Fibroblast of lung (primary cell): ENCODE measurements at regions not wholly inside any gene's neighbourhood (a gene's known extent, or its start where the extent isn't known, plus 50 kb on each side); places are given as distances from the start of the nearest gene placed in this dataset.

ENCODE experiments used
- DNase-seq, 2 donors: peaks; one replicate each; pipeline versions ENCODE4 v3.0.0 to v3.0.0-alpha.2; 2010; ENCODE audit warnings: low read depth in 2 of 2
- H2AFZ ChIP-seq: 2 replicates; pipeline ENCODE4 v1.5.1; 2012; ENCODE audit warnings: low read length, control low read depth, inconsistent platforms
- H3K27ac ChIP-seq: 2 replicates; pipeline ENCODE4 v1.5.1; 2011; ENCODE audit warnings: low read length, control low read depth; ENCODE audit not compliant: insufficient read depth
- H3K27me3 ChIP-seq: 2 replicates; pipeline ENCODE4 v1.5.1; 2011; ENCODE audit warnings: mild to moderate bottlenecking, low read length; ENCODE audit not compliant: control insufficient read depth, insufficient read depth
- H3K36me3 ChIP-seq: 2 replicates; pipeline ENCODE4 v1.5.1; 2011; ENCODE audit warnings: low read length; ENCODE audit not compliant: control insufficient read depth, insufficient read depth
- H3K4me1 ChIP-seq: 2 replicates; pipeline ENCODE4 v1.5.1; 2011; ENCODE audit warnings: low read length; ENCODE audit not compliant: control insufficient read depth, insufficient read depth; ENCODE audit errors: extremely low read depth
- H3K4me2 ChIP-seq: 2 replicates; pipeline ENCODE4 v1.5.1; 2011; ENCODE audit warnings: low read length, control low read depth; ENCODE audit not compliant: insufficient read depth; ENCODE audit errors: extremely low read depth
- H3K4me3 ChIP-seq, 4 experiments: fragments of 200-600 bp in 1 of 4; sonication (generic) in 1 of 4; replicated peaks in 1 of 4; 2 replicates each; pipeline ENCODE4 v1.5.1; 2011 to 2016; ENCODE audit warnings: low read length in 4 of 4, low read depth in 3 of 4, mild to moderate bottlenecking in 3 of 4, control low read depth in 2 of 4, inconsistent platforms in 1 of 4, mixed read lengths in 1 of 4; ENCODE audit not compliant: insufficient read depth in 1 of 4; ENCODE audit errors: control extremely low read depth in 1 of 4
- H3K79me2 ChIP-seq: 2 replicates; pipeline ENCODE4 v1.5.1; 2012; ENCODE audit warnings: mild to moderate bottlenecking, low read length, inconsistent platforms; ENCODE audit not compliant: control insufficient read depth, insufficient read depth
- H3K9ac ChIP-seq: 2 replicates; pipeline ENCODE4 v1.5.1; 2011; ENCODE audit warnings: mild to moderate bottlenecking, low read length, control low read depth; ENCODE audit not compliant: insufficient read depth
- H3K9me3 ChIP-seq: 2 replicates; pipeline ENCODE4 v1.5.1; 2012; ENCODE audit warnings: low read depth, low read length; ENCODE audit not compliant: control insufficient read depth, insufficient read depth
- H4K20me1 ChIP-seq: 2 replicates; pipeline ENCODE4 v1.5.1; 2011; ENCODE audit warnings: low read length; ENCODE audit not compliant: control insufficient read depth, insufficient read depth; ENCODE audit errors: extremely low read depth
- EZH2 ChIP-seq: IDR thresholded peaks from 2 replicates; pipeline ENCODE4 v1.5.1; 2012; ENCODE audit warnings: low read length, control low read depth, mild to moderate bottlenecking; ENCODE audit errors: missing control alignments
- TF ChIP-seq, protein P1 (sequence below), 2 donors: IDR thresholded peaks in 1 of 2; conservative IDR thresholded peaks in 1 of 2; 1 replicate in 1 of 2; 2 replicates in 1 of 2; pipeline ENCODE4 v1.5.1; 2011 to 2012; ENCODE audit warnings: low read length in 2 of 2, control low read depth in 1 of 2, inconsistent platforms in 1 of 2, low read depth in 1 of 2, mild to moderate bottlenecking in 1 of 2

DNA sequence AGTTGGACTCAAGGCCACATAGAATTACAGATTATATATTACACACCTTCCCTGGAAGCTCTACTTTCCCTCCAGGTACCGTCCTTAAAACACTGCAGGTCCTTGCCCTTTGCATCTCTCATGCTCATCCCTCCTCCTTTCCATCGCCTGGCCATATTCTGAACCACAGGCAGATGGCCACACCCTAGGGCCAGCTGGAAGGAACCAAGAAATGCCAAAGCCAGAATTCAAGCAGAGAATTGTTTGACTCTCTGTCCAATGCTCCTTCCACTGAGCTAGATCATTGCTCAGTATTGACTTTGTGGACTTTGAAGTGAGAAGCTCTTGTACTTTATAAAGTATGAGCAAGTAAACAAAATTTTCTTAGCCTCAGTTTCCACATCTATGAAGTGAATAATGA lies 170.3 kb upstream of the SLC24A5 start:
- Histone ChIP-seq H3K79me2 (no peaks in the 10 kb centered on the region), H3K4me2 (no peak overlapping the region), H3K36me3 (no peaks in the 10 kb centered on the region), H3K27ac (no peak overlapping the region), H2AFZ (no peak overlapping the region), H3K4me1 (no peaks in the 10 kb centered on the region), H3K27me3 (no peaks in the 10 kb centered on the region), H3K4me3 (no peak overlapping the region), H3K9ac (no peak overlapping the region), H4K20me1 (no peaks in the 10 kb centered on the region), H3K9me3 (no peaks in the 10 kb centered on the region)
- DNase-seq: no peak
- no peak for TF ChIP-seq EZH2
- TF ChIP-seq, protein P1, sequence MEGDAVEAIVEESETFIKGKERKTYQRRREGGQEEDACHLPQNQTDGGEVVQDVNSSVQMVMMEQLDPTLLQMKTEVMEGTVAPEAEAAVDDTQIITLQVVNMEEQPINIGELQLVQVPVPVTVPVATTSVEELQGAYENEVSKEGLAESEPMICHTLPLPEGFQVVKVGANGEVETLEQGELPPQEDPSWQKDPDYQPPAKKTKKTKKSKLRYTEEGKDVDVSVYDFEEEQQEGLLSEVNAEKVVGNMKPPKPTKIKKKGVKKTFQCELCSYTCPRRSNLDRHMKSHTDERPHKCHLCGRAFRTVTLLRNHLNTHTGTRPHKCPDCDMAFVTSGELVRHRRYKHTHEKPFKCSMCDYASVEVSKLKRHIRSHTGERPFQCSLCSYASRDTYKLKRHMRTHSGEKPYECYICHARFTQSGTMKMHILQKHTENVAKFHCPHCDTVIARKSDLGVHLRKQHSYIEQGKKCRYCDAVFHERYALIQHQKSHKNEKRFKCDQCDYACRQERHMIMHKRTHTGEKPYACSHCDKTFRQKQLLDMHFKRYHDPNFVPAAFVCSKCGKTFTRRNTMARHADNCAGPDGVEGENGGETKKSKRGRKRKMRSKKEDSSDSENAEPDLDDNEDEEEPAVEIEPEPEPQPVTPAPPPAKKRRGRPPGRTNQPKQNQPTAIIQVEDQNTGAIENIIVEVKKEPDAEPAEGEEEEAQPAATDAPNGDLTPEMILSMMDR (conservative IDR thresholded peaks at IDR 0.05 in 1 of 2, IDR thresholded peaks at IDR 0.05 in 1 of 2; ENCODE audit: low read depth in 1 of 2, low read length in 2 of 2): no peak

DNA sequence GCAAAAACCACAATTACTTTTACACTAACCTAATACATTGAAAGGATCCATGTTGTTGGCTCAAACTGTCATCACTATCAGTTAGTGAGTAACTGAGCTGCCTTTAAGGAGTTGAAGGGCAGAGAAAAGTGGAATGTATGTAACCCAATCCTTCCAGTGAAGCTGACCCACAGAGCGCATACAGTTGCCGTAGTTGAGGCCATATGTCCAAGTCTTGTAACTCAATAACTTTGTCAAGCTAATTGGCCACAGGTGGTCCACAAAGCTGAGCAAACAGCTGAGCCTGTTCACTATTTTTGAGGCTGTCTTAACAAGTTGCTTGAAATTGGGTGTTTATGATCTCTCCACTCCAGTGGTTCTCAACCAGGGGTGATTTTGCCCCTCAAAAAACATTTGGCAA lies 169.0 kb upstream of the SLC24A5 start:
- Histone ChIP-seq H3K9ac (no peak overlapping the region), H3K27ac (no peak overlapping the region), H3K27me3 (no peaks in the 10 kb centered on the region), H3K4me2 (no peak overlapping the region), H3K79me2 (no peaks in the 10 kb centered on the region), H3K9me3 (no peaks in the 10 kb centered on the region), H2AFZ (no peak overlapping the region), H4K20me1 (no peaks in the 10 kb centered on the region), H3K36me3 (no peaks in the 10 kb centered on the region), H3K4me1 (no peaks in the 10 kb centered on the region), H3K4me3 (no peak overlapping the region)
- DNase-seq: no peak
- TF ChIP-seq EZH2: no peak
- TF ChIP-seq, protein P1 (conservative IDR thresholded peaks at IDR 0.05 in 1 of 2, IDR thresholded peaks at IDR 0.05 in 1 of 2; ENCODE audit: low read depth in 1 of 2, low read length in 2 of 2): no peak

DNA sequence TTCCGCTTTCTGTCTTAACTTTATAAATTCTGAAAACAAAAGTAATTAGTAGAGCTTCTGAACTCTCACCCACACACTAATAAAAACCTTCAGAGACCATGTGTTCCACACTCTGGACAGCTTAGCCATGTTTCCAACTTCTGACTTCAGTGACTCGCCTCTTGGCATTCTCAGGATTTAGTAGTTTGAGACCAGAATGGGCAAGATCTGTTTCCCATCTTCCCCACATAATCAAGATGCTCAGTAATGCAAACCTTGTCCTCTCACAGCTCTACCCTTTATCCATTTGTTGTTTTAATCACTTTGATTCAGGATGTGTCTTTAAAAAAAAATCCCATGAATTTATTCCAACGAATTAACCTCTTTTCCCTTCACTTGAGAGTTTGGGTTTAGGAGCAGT lies 166.6 kb upstream of the SLC24A5 start:
- Histone ChIP-seq H3K36me3 (no peaks in the 10 kb centered on the region), H3K9me3 (no peaks in the 10 kb centered on the region), H3K4me3 (no peak overlapping the region), H3K27ac (no peak overlapping the region), H2AFZ (no peak overlapping the region), H3K79me2 (no peaks in the 10 kb centered on the region), H3K9ac (no peak overlapping the region), H4K20me1 (no peaks in the 10 kb centered on the region), H3K27me3 (no peaks in the 10 kb centered on the region), H3K4me2 (no peak overlapping the region), H3K4me1 (no peaks in the 10 kb centered on the region)
- TF ChIP-seq EZH2: no peak
- TF ChIP-seq, protein P1 (conservative IDR thresholded peaks at IDR 0.05 in 1 of 2, IDR thresholded peaks at IDR 0.05 in 1 of 2; ENCODE audit: low read depth in 1 of 2, low read length in 2 of 2): no peak
- DNase-seq: no peak
